K562 (cell line): ENCODE measurements at regions not wholly inside any gene's neighbourhood (a gene's known extent, or its start where the extent isn't known, plus 50 kb on each side); places are given as distances from the start of the nearest gene placed in this dataset.

Experiments used
- ATAC-seq: fragments of 200-7000 bp; cut with Tn5 transposase; 3 replicates; pipeline ENCODE4 v1.9.1; 2020; ENCODE audit warnings: moderate library complexity
- BruUV-seq: library from RNA; stranded (reverse); fragments of 400-500 nt; replicated peaks from 2 replicates; lab custom pipeline; 2021; lab: Mats Ljungman, UMichigan
- CTCF ChIA-PET: fragments of 300-600 bp; formaldehyde crosslinking; extraction: SDS; loops from one replicate; lab custom pipeline; 2021; ENCODE audit warnings: low intra/inter-chr PET ratio; lab: Yijun Ruan, JAX
- POLR2A ChIA-PET: fragments of 300-600, 350-650 bp; sonication (Branson Sonifier 250); formaldehyde crosslinking; extraction: SDS; loops from one replicate; lab custom pipeline; 2021; ENCODE audit warnings: antibody characterized with exemption, inconsistent platforms; lab: Yijun Ruan, JAX
- DNase-seq, 4 experiments: peaks; one replicate each; pipeline versions ENCODE4 v3.0.0 to v3.0.0-alpha.2; 2011 to 2018; ENCODE audit warnings: low spot score in 3 of 4, mixed read lengths in 3 of 4; ENCODE audit errors: extremely low read depth in 1 of 4
- FAIRE-seq: peaks from 2 replicates; lab custom pipeline; 2011; peaks lifted over from hg19 to GRCh38; lab: Jason Lieb, UNC
- H2AFZ ChIP-seq: 2 replicates; pipeline ENCODE4 v1.6.0; 2011; ENCODE audit warnings: low read depth, low read length, control low read depth, inconsistent platforms
- H3K27ac ChIP-seq: fragments of 200-600 bp; 3 replicates; pipeline ENCODE4 v1.8.0; 2011; ENCODE audit warnings: low read depth, mild to moderate bottlenecking, control low read depth, inconsistent platforms, low read length, moderate library complexity, mixed read lengths; ENCODE audit errors: extremely low read depth
- H3K27me3 ChIP-seq, 2 experiments: fragments of 300-600 bp in 1 of 2; 2 replicates in 1 of 2; 3 replicates in 1 of 2; pipeline versions ENCODE4 v1.6.0 to v1.8.0; 2011; ENCODE audit warnings: inconsistent platforms in 2 of 2, low read length in 2 of 2, mild to moderate bottlenecking in 1 of 2, mixed read lengths in 1 of 2, moderate library complexity in 1 of 2; ENCODE audit not compliant: control insufficient read depth in 2 of 2, insufficient read depth in 2 of 2
- H3K36me3 ChIP-seq: fragments of 300-600 bp; 3 replicates; pipeline ENCODE4 v1.8.0; 2011; ENCODE audit warnings: mild to moderate bottlenecking, low read length, inconsistent platforms; ENCODE audit not compliant: control insufficient read depth, insufficient read depth
- H3K4me1 ChIP-seq, 2 experiments: fragments of 200-600 bp in 1 of 2; replicated peaks in 1 of 2; 2 replicates in 1 of 2; 3 replicates in 1 of 2; pipeline versions ENCODE4 v1.5.1 to v1.8.0; 2011; ENCODE audit warnings: inconsistent platforms in 2 of 2, low read length in 2 of 2, mild to moderate bottlenecking in 1 of 2, mixed read lengths in 1 of 2, moderate library complexity in 1 of 2; ENCODE audit not compliant: control insufficient read depth in 2 of 2, insufficient read depth in 2 of 2
- H3K4me2 ChIP-seq: 2 replicates; pipeline ENCODE4 v1.6.1; 2011; ENCODE audit warnings: low read length, control low read depth, inconsistent platforms, mixed read lengths; ENCODE audit not compliant: insufficient read depth
- H3K4me3 ChIP-seq: fragments of 200-600 bp; sonication (generic), shearing (Covaris generic); 2 replicates; pipeline ENCODE4 v1.5.1; 2016; ENCODE audit warnings: control low read depth, inconsistent platforms
- H3K79me2 ChIP-seq: fragments of 200-600 bp; 3 replicates; pipeline ENCODE4 v1.8.0; 2011; ENCODE audit warnings: low read length, inconsistent platforms; ENCODE audit not compliant: control insufficient read depth, insufficient read depth
- H3K9ac ChIP-seq, 2 experiments: 2 replicates each; pipeline versions ENCODE4 v1.6.0 to v1.6.1; 2011; ENCODE audit warnings: low read depth in 2 of 2, low read length in 2 of 2, control low read depth in 1 of 2, inconsistent platforms in 1 of 2, mild to moderate bottlenecking in 1 of 2, mixed read lengths in 1 of 2; ENCODE audit not compliant: insufficient read depth in 1 of 2
- H3K9me1 ChIP-seq: one replicate; pipeline ENCODE4 v1.6.0; 2011; ENCODE audit warnings: inconsistent platforms, mild to moderate bottlenecking, low read length, moderate library complexity; ENCODE audit not compliant: control insufficient read depth, insufficient read depth
- H3K9me3 ChIP-seq: replicated peaks from 2 replicates; pipeline ENCODE4 v1.5.1; 2011; ENCODE audit warnings: low read depth, low read length, inconsistent platforms; ENCODE audit not compliant: control insufficient read depth, insufficient read depth
- H4K20me1 ChIP-seq: replicated peaks from 2 replicates; pipeline ENCODE4 v1.6.1; 2011; ENCODE audit warnings: low read length, inconsistent platforms, mixed read lengths; ENCODE audit not compliant: control insufficient read depth, insufficient read depth
- CTCF ChIP-seq, 3 experiments: IDR thresholded peaks in 2 of 3; conservative IDR thresholded peaks in 1 of 3; 2 replicates each; pipeline ENCODE4 v1.5.1; 2011 to 2012; ENCODE audit warnings: low read length in 3 of 3, mild to moderate bottlenecking in 3 of 3, control low read depth in 2 of 3, improper control_type of control experiment in 1 of 3, inconsistent platforms in 1 of 3, low read depth in 1 of 3, mixed read lengths in 1 of 3, moderate library complexity in 1 of 3; ENCODE audit not compliant: insufficient read depth in 2 of 3
- IRF9 ChIP-seq: fragments of 450-650 bp; IDR thresholded peaks from 2 replicates; pipeline ENCODE4 v1.6.1; 2016; ENCODE audit warnings: missing biosample characterization, missing genetic modification characterization
- MAFK ChIP-seq: IDR thresholded peaks from 2 replicates; pipeline ENCODE4 v1.6.1; 2011; ENCODE audit warnings: low read length, improper control_type of control experiment
- ZNF431 ChIP-seq: sonication (generic); formaldehyde crosslinking; IDR thresholded peaks from 2 replicates; pipeline ENCODE4 v1.8.0; 2022; ENCODE audit warnings: mild to moderate bottlenecking, missing genetic modification reagents
- ZNF444 ChIP-seq: fragments of 250-450 bp; sonication (Bioruptor Pico); IDR thresholded peaks from 2 replicates; pipeline ENCODE4 v1.4.0; 2020; ENCODE audit warnings: mild to moderate bottlenecking, moderate library complexity
- WGBS: fragments of 100-300 bp; shearing (Covaris generic); methylation state at CpG from one replicate; pipeline ENCODE4 v1.1.6; 2016; ENCODE audit warnings: low coverage, mixed read lengths; ENCODE audit not compliant: insufficient coverage; ENCODE audit errors: missing lambda C conversion rate; 5-methylcytosine and 5-hydroxymethylcytosine counted together
- in situ Hi-C: fragments of 300-500 bp; cut with MboI; formaldehyde crosslinking; loops from 4 replicates; pipeline ENCODE4 v1.15.0; 2018; ENCODE audit warnings: inconsistent platforms, mixed read lengths
- intact Hi-C: fragments of 100-400 bp; cut with micrococcal nuclease; formaldehyde crosslinking; loops from 2 replicates; pipeline ENCODE4 v1.14.2; 2022

GRCh38 chr15:29208352-29208751 is 61.3 kb downstream of the NSMCE3 start:
- no TSS peak for BruUV-seq
- FAIRE-seq, result no peak
- Histone ChIP-seq H3K4me3 (no peak overlapping the region), H3K4me1 (no peaks in the 10 kb centered on the region), H2AFZ (no peak overlapping the region), H3K4me2 (no peak overlapping the region), H3K79me2 (no peaks in the 10 kb centered on the region), H3K9me1 (no peaks in the 10 kb centered on the region), H4K20me1 (no peaks in the 10 kb centered on the region)
- DNase-seq, result peak in 1 of 4 experiments; percentile 2
- POLR2A ChIA-PET, result interaction anchor here (0.7 kb wide), 1 partner anchor 132 kb away, joined by 3 read pairs; no protein-coding TSS in a partner anchor
- in situ Hi-C loops (no loop called here), intact Hi-C loops (no loop called here)
- peak; percentile 16 to 41 (median 33); a peak in 4 of 6 replicates for TF ChIP-seq CTCF (IDR thresholded peaks at IDR 0.05 in 2 of 3, conservative IDR thresholded peaks at IDR 0.05 in 1 of 3; ENCODE audit: insufficient read depth in 2 of 3, low read depth in 1 of 3, low read length in 3 of 3)
- no peak for TF ChIP-seq MAFK
- TF ChIP-seq ZNF431, result no peak
- no peak for TF ChIP-seq ZNF444
- TF ChIP-seq IRF9, result no peak
- TF ChIP-seq, all 486 proteins: peak for 1
- H3K9ac ChIP-seq, result no peak overlapping the region
- no peak overlapping the region for H3K27ac ChIP-seq
- peaks cover 7 to 16% of the 10 kb centered on the region in 2 experiments; a peak in 4 of 5 replicates for H3K27me3 ChIP-seq
- 0% methylated on average over 5 of the region's 5 CpGs for WGBS
- CTCF ChIA-PET, result no interaction called here
- no peaks in the 10 kb centered on the region for H3K9me3 ChIP-seq
- ATAC-seq, result peak; percentile 44; the same call in 2 of the 3 replicates
- H3K36me3 ChIP-seq, result no peaks in the 10 kb centered on the region
